GM19452 (cell line): ENCODE measurements at regions not wholly inside any gene's neighbourhood (a gene's known extent, or its start where the extent isn't known, plus 50 kb on each side); places are given as distances from the start of the nearest gene placed in this dataset.

ENCODE experiments used
- ATAC-seq: cut with Tn5 transposase; IDR thresholded peaks from one replicate; pipeline ENCODE4 v1.9.1; 2021; ENCODE audit not compliant: unreplicated experiment

GRCh38 chr2:145190031-145190703 lies 670.2 kb upstream of the ZEB2 start:
- ATAC-seq = no peak

GRCh38 chr2:145186303-145186702 lies 666.4 kb upstream of the ZEB2 start:
- ATAC-seq = no peak

DNA sequence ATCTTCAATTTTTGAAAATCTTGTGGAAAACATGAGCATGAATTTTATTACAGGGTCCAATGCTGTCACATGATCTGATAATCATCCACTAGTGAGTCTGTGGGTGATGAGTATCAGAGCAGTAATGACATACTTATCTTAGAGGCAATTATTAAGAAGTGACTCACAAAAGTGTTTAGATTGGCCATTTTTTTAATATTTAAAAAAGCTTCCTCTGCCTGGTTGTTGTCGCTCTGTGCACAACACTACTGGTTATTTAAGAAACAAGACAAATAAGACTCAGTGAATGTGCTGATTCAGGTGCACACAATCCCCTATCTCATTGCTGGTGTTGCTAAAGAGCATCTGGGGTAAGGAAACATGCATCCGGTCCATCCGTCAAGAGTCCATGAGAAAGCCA lies 665.8 kb upstream of the ZEB2 start:
- no peak for ATAC-seq

DNA sequence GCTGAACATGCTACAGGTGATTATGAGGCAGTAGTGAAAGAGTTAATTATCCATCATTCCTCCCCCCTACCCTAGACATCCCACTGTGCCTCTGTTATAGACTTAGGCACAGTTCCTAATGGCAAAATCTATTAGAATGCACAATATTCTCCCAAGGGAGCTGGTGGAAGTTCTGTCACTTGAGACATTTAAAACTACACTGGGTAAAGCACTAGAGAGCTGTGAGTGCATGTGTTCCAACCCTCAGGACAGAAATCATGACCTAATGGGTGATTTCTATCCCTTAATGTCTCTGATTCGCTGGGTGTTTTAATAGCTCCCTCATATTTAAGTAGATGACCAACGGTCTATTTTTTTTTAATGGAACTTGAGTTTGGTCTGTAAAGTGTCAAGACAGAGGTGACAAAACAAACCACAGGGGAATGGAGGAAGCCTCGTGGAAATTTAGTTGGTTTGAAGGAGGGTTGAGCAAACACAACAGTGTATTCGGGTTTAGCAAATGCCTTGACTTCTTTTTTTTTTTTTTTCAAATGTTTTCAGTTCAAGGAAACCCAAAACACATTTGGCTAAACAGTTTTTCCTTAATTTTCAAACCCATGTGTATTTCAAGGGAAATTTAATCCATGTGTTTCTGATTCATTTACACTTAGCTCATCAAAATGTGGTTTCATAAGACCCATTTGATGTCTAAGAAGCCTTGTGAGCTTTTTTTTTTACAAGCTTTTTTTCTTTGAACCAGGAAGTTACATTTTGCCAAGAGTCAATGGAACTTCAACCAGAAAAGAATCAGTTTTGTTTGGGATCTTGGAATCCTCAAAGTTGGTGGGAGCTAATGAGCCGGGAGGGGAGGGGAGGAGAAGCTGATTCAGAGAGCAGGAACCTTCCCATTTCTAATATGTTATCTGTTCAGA lies 665.1 kb upstream of the ZEB2 start:
- no peak for ATAC-seq

GRCh38 chr2:145169285-145169684 lies 649.4 kb upstream of the ZEB2 start:
- ATAC-seq = no peak

GRCh38 chr2:145168091-145168490 lies 648.2 kb upstream of the ZEB2 start:
- ATAC-seq = no peak

GRCh38 chr2:145166731-145167302 lies 646.9 kb upstream of the ZEB2 start:
- ATAC-seq = no peak

DNA sequence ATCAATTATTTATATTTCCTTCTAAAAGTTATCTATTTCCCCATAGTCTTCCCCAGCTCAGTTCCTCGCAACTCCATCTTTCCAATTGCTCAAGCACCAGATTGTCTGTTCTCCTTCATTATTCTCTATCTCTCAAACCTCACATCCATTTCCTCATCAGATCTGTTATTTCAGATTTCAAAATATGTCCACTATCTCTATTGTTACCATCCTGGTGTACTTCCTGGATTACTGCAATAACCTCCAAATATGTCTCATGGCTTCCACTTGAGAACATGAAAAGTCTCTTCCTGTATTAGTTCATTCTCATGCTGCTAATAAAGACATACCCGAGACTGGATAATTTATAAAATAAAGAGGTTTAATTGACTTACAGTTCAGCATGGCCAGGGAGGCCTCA lies 641.7 kb upstream of the ZEB2 start:
- no peak for ATAC-seq

DNA sequence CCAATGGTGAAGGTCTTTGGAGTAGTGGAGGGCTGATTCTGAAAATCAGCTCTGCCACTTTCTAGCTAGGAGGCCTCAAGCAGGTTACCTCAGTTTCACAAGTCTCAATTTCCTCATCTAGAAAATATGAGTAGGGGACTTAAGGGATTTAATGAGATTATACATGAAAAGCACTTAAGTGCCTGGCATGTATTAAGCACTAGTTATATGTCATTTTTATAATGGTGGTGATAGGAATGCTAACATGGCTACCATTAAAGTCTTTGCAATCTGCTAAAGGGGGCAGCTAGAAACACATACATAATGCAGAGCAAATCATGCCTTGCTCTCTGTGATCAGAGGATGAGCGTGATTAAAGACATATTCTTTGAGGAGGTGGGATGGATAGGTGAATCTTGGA lies 640.9 kb upstream of the ZEB2 start:
- no peak for ATAC-seq

DNA sequence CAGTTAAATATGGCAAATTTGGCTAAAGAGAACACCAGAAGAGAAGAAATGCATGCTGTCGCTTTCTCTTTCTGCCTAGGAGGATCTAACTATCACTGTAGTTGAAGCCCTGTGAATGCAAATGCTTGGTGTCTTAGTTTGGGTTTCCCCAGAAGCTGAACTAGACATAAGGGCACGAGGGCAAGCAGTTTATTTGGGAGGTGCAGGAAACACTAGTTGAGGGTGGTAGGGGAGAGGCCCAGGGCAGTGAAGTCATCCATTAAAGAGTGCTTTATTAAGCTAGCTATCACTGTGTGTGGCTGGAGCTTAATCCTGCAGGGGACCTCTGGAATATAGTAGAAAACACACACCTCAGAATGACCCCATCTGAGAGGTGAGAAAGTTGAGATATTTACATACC lies 639.8 kb upstream of the ZEB2 start:
- ATAC-seq = no peak

GRCh38 chr2:145157741-145158591 lies 638.0 kb upstream of the ZEB2 start:
- no peak for ATAC-seq

- no peak for ATAC-seq
Observed at GRCh38 chr2:145157036-145157675, 637.2 kb upstream of the ZEB2 start.

DNA sequence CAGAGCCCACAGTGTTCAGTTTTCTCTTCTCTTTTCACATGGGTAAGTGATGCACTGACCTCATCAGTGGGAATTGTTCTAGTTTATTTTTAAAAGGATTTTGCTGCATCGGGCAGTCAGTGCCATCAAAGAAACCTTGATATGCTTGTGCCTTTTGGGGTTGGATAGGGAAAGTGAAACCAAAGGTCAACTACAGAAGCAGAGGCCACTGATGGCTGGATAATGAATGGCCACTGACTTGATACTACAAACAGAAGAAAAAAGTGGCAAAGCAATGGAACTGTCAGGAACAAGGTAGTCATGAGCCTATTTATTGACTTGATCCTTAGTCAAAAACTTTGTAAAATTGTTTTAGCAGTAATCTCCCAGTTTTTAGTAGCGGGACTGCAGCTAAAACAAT lies 636.3 kb upstream of the ZEB2 start:
- ATAC-seq = no peak

DNA sequence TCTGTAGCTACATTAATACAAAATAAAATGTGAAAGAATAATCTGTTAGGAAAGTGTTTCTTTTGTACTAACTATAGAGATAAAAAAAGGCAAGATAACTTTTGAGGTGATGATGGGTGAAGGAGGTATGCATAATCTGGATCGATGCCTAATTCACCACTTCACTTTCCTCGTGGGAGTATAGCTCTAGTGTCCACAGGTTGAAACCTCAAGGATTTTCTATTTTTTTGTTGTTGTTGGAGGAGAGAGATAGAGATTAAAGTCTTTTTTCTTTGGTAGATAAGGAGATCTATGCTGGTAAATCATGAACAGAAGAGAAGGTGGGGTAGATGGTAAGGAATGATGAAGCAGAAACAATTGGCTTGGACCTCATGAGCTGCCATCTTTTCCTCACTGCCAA lies 635.3 kb upstream of the ZEB2 start:
- ATAC-seq = no peak

DNA sequence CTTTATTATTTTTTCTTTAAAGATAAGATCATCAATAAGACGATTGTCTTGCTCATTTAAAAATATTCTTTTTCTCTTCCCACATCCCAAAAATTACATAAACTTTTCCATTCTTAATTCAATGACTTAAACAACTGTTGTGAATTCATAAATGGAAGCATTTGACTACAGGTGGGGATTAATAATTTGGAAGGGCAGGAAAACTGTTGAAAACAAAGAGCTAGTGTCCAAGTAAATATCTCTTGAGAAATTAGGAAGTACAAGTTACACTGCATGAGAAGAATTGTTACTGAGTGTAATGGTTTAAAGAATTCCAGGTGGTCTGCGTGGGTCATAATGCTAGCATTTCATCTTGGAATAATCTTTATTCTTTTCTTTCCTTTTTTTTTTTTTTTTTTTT lies 634.8 kb upstream of the ZEB2 start:
- no peak for ATAC-seq

- ATAC-seq = no peak
Observed at GRCh38 chr2:145146691-145147090, 626.8 kb upstream of the ZEB2 start.

DNA sequence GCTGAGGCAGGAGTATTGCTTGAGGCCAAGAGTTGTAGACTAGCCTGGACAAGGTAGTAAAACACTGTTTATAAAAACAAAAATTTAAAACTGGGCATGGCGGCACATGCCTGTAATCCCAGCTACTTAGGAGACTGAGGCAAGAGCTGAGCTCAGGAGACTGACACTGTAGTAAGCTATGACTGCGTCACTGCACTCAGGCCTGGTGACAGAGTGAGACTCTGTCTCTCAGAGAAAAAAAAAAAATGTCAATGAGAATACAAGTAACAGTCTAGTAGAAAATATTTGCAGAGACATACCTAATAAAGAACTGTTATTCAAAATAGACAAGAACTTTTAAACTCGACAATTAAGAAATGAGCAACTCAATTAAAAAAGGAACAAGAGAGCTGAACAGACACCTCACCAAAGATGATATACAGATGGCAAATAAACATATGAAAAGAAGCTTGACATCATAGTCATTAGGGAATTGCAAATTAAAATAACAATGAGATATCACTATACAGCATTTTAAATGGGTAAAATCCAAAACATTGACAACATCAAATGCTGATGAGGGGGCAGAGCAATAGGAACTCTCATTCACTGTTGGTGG lies 624.3 kb upstream of the ZEB2 start:
- no peak for ATAC-seq

GRCh38 chr2:145141981-145142380 lies 622.1 kb upstream of the ZEB2 start:
- ATAC-seq = no peak

- no peak for ATAC-seq
Observed at GRCh38 chr2:145140658-145141057, 620.7 kb upstream of the ZEB2 start.

- no peak for ATAC-seq
Observed at GRCh38 chr2:145138626-145139025, 618.7 kb upstream of the ZEB2 start.
